ENCODE measurements at regions not wholly inside any gene's neighbourhood (a gene's known extent, or its start where the extent isn't known, plus 50 kb on each side); places are given as distances from the start of the nearest gene placed in this dataset.

DNA sequence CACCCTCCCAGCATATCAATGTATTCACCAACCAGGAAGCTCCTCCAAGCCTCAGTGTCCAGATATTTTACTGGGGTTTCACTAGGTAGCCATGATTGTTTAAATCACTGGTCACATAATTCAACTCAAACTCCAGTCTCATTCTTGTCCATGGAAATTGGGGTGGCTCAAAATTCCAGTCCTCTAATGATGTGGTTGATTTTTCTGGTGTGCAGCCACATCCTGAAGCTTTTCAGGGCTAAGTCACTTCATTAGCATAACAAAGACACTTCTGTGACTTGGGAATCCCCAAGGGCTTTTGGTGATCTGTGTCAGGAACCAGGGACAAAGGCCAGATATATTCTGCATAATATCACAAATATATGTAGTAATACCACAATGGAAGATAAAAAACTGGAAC, 786.9 kb upstream of the IGFBP3 start:
- DNase-seq, result no peak

DNA sequence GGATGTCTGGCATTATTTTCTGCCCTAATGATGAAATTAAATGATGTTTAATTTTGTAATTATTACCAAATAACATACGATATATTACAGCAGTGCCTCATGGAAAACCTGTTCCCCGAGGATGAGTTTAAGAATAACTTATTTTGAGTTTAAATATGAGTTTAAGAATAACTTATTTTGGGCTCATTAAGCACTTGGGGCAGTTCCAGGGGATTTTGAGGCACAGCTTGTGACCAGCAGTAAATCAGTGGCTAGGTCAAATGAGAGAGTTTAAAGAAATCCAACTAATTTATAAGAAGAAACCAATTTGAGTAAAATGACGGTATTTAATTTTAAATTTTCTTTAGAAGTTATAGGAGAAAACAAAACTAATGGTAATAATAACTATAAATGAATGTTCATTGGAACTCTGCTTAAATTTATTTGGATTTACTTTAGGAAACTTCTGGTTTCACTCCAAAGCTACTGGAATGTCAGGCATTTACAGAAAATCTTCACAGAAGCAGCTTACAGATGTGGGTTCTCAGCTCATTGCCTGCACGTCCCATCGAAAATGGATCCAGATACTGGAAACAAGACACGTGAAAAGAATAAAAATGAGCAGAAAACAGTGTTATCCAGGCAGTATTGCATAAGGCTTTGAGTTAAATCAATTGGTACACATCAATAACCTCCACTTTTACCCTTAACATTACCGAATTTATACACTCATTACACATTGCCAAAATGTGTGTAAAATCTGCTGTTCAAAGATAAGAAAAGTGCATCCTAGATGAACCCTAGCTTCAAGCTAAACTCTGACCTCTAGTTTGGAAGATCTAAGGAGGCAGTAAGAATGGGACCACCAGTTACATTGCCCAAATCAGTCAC, 784.5 kb upstream of the IGFBP3 start:
- no peak for DNase-seq

DNA sequence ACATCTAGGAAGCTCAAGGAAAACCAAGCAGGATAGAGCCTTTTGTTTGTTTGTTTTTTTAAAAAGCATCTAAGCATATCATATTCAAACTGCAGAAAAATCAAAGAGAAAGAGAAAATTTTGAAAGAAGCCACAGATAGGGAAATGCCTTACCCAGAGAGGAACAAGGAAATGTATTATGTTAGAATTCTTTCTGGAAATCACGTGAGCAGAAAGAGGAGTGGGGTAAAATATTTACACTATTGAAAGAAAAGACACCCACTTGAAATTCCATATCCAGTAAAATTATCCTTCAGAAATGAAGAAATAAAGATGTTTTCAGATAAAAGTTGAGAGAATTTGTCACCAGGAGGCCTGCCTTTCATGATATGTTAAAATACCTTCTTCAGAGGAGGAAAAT, 775.7 kb upstream of the IGFBP3 start:
- no peak for DNase-seq

DNA sequence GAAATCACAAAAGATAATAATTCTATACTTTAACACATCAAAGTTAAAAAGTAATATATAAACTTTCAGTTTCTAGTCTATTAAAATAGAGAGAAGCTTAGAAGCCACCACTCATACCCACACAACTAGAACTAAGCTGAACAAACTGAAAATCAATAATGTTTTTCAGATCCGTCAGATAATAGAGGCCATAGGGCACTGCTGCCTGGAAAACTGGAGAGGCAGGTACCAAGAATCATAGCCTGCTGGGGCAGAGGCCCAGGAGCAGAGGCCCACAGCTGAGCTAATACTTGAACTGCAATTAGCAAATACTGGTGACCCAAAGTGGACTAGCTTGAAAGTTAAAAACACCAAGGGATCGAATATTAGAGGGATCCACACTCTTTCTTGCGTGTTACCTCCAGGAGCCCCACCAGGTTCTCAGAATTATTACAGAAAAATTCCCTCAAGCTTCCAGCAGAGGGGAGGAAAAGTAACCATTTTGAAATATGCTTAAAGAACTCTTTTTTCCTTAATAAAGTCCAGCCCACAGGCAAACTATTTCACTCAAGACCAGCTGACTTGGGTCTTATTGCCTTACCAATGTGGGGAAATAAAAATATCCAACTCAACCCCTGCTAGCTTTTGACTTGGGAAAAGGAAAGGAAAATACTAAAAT, 774.1 kb upstream of the IGFBP3 start:
- no peak for DNase-seq

DNA sequence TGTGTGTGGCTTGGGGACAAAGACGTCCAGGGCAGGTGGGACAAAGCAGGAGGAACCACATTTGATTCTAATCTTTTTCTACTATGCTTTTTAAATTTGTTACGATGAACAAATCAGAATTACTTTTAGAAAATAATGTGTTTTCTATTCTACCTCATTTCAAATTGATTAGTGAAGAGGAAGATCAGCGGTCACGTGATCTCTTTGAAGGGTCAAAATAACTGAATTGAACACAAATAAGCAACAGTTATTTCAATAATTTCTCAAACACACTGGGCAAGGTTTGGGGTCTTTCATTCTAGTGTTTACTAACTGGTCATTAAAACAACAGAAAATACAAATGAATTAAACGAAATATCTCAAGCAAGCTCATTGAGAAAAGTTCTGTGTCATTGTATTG, 773.0 kb upstream of the IGFBP3 start:
- no peak for DNase-seq

DNA sequence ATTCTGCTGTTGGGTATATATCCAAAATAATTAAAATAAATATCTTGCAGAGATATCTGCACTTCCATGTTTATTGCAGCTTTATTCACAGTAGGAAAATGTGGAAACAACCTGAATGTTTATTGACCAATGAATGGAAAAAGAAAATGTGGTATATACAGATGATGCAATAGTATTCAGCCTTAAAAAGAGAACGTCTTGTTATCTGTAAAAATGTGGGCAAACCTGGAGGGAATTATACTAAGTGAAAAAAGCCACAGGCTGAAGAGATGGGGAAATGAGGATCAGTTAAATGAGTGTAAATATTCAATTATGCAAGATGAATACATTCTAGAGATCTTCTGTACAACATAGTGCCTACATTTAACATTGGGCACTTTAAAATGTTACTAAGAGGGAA, 766.1 kb upstream of the IGFBP3 start:
- DNase-seq, result no peak

DNA sequence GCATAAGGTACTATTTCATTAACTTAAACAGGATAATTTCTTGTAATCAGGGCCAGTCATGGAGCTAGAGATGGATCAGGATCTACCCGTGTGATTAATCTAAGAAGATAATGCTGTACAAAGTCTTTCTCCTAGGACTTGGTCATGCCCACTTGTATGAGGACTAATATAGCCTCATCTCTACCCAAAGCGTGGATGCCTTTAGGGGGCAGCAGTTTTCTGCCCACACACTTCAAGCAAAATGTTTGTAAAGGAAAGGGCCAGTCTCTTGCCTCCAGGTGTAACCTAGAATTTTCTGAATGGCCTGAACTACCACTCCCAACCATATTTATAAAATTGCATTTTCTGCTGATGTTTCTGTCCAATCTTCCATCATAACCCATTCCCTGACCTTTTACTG, 764.0 kb upstream of the IGFBP3 start:
- no peak for DNase-seq

DNA sequence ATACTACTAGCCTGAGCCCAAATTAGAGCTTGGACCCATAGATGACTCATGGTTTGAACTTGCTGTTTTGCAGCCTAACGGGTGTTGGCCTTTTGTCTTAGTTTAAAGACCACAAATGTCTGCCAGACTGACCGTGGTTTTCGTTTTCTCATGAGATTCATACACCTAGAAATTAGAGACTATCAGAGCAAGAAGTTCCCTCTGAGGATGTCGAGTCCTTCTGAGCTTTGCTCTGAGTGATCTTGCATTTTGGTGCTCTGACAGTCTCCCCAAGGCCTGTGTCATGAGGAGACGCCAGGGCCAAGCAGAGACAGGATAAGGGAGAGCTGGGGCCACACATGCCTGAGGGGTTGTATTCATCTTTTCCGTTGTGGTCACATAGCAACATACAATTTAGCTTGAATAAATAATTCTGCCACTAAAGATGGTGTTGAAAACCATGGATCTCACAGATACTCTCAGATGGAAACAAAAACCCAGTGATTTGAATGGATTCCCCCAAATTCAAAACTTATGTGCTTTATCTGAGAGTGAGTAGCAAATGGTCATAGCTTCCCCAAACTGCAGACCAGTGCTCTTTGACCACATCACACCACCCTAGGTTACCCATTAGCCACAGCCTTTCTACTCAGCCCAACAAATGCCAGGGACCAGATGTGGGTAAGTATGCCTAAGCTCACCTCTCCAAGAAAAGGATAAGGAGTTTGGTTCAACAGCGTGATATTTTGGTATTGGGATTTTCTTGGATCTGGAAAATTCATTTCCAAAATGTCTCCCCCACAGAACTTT, 762.0 kb upstream of the IGFBP3 start:
- no peak for DNase-seq

DNA sequence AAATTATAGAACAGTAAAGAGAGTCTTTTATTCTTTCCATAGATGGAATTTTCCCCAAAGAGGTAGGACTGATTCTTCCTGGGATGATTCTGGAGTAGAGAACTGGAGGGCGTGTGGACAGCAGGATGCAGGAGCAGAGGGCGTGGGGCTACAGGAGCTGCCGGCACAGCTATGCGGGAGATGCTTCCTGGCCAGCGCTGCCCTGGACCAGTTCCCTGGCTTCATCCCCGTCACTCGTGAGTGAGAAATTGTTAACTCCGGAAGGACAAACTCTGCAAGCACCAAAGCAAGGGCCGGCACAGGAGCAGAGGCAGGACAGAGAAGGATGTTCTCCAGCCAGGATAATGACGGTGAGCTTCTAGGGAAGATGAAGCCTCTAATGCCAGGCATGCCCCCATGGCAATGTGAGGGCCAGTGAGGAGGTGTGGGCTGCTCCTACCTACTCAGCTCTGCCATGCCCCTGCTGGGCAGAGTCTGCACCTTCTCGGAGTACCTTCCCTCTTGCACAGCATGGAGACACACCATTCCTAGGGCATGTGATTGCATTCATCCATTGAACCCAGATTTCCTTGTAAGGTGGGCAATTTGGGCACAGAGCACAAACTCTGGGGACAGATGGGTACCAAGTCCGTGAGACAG, 760.9 kb upstream of the IGFBP3 start:
- DNase-seq, result no peak

DNA sequence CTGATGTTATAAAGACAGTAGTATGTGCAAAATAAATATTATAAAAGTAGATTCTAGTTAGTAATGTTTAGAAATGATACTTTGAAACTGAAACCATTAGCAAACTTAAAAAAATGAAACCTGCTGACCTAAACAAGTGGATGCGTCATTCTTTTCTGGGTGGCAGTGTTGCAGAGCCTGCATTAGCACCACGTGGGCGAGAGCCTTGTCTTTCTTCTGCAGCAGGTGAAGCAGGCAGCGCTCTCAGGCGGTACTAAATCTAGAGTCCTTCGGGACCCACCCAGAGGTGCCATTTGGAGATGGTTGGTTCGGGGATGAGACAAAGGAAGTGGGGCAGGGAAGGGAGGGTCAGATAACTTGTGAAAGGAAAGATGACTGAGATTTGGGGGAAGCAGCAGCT, 759.1 kb upstream of the IGFBP3 start:
- no peak for DNase-seq

DNA sequence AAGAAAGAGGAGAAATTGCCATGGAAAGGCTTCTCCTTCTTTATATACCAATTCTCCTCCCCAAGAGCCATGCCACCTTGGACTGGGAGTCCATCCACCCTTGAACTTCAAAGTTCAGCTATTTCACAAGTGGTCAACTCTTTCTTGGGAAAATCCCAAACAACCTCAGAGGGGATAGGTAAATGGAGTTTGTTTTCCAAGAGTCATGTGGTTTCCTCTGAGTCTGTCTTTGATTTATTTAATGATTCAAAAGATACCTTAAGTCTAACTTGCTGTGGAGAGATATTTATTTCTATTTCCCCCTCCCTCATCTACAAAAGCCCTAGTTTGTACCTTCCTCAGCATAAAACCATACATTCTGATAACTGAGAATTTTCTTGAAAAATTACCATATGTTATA, 758.6 kb upstream of the IGFBP3 start:
- no peak for DNase-seq

DNA sequence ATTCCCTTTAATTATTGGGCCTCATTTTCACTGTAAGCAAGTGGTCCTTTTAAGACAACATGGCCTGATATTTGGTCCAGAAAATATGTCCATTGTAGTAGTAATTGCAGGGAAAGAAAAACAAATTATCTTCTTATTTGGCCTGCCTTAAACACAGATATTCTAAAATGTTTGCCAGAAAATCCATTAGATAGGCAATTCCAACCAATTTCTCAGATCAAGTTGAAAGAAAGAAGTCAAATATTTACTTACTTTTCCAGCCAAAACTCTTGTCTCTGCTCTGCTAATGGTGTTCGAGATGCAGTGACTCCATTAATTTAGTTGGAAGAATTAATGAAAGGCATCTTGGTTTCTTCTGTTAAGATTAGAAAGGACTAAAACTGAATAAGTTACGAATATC, 757.3 kb upstream of the IGFBP3 start:
- no peak for DNase-seq

DNA sequence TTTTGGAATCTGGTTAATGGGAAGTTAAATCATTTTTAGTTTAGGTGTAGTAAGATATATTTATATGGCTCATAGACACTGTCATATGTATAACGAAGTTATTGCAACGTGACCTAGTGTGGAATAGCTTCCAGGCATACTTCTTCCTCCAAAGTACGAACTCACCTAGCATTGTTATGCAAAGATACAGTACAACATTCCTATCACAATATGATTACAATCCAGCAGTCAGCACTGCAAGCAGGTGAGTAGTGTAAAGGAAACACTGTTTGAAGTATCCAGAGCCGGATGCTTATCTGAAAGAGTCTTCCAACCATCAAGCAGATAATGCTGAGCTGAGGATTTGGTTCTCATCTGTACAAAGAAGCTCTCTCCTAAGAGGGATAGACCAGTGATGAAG, 754.4 kb upstream of the IGFBP3 start:
- DNase-seq, result no peak

DNA sequence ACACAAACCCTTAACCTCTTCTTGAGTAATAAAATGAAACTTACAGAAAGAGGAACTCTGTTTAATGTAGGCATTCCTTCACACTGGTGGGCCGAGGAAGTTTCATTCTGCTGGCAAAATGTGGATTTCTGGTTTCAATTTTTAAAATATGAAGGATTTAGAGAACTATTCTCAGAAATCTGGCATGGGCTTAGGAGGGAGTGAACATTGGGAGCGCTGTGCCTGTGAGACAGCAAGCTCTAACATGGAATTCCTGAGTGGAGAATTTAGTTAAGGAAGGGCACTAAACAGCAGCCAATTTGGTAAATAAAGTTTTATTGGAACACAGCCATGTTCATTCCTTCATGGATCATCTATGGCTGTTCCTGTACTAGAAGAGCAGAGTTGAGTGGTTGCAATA, 751.8 kb upstream of the IGFBP3 start:
- DNase-seq, result no peak

DNA sequence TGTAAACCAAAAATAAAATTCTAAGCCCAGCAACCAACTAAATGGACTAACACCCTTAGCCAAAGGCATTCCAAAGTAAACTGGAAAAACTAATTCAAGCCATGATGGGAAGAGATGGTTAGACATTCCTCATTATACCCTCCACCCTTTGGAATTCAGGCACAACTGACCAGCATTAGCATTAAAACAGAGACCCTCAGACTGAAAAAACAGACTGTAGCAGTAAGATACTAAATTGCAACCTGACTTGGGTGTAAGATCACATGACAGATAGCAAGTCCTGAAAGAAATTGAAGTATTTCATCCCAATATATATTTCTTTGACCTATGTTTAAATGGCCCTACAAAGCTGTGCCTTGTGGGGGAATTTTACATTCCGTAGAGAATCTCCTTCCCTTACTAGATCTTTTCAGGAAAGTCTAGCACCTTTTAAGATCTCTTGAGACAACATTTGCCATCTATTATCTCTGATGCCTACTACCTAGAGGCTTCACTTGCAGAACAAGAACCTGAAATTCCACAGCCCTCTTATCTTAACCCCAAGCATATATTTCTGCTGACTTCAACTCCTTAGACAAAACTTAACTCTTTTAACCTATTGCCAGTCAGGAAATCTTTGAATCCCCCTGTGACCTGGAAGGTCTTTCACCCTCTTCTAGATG, 750.2 kb upstream of the IGFBP3 start:
- no peak for DNase-seq

DNA sequence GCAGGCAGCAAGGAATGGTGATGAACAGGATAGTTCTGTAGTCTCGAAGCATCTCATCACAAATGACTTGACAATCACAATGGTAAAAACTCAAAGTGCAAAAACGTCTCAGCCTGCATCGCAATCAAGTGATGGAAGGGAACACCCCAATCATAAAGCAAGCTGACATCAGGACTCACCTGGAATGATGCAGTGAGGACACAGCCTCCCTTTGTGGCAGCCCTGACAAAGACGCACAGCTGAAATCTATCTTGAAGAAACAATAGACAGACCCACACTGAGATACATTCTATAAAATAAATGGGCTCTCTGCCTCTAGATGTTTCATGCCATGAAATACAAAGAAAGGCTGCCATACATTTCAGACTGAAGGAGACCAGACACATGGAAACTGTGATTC, 748.0 kb upstream of the IGFBP3 start:
- DNase-seq, result no peak

DNA sequence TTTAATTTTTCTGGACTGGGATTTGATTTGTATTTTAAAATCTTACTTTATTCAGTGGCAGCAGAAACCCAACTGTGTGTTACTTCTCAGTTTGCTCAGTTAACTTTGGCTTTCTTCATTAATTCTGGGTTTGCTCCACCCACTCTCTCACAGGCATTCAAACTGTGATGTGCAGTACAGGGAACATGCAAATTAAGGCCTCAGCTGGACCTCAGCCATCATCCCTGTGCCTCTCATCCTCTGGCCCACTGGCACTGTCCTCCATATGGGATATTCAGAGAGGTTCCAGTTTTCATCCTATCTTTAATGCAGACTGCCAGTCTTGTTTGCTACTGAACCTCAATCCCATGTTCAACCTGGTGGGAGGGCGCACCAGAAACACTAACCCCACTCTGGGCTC, 743.4 kb upstream of the IGFBP3 start:
- DNase-seq, result no peak

DNA sequence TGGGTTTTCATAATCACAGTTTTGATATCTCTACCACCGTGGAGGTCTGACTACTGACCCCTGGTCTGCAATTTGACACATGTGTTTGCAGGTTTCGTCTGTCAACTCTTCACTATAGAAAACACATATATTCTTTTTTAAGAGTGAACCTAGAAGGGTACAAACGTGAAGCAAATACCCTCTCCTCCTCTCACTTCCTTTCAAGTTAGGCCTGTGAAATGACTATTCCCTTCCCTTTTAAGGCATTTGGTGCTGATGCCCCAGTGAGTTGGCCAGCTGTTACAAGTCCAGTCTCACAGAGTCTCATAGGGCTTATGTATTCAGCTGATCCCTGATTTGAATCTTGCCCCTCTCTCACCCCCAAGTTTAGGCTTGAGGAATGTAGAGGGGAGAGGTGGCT, 742.0 kb upstream of the IGFBP3 start:
- DNase-seq, result no peak

DNA sequence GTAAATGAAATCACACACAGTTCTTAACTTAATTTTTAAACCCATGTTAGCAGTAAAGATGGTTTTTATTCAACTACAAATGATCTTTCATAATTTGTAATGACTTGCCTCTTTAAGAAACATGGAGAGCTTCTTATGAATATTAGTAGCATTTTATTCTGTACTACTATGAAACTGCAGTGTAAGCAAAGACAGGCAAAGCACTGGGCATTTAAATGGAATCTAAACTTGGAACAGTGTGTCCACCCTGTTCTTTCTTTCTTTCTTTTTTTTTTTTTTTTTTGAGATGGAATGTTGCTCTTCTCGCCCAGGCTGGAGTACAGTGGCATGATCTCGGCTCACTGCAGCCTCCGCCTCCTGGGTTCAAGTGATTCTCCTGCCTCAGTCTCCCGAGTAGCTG, 740.4 kb upstream of the IGFBP3 start:
- no peak for DNase-seq

DNA sequence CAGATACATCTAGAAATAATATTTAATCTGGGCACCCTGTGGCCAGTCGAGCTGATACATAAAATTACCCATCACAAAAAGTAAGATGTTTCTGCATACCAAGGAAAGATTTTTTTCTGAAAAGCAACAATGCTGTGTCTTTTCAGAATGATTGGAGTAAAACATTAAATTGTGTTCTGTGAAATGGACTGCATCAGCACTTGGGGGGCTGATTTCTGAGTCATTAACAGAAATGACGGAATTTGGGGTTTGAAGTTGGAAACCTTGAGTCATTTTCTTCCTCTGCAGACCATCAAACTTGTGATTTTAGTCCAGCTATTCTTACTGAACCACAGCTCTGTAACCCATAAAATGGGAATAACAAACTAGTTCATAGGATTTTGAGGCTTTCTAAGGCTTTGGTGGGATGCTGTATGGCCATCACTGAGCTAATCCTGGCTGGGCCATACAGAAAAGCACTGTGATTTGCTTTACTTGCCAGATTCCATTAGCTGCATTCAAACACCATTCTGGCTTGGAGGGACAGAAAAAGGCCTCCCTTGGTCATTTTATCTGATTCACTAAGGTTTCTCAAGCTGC, 739.4 kb upstream of the IGFBP3 start:
- DNase-seq, result no peak

DNA sequence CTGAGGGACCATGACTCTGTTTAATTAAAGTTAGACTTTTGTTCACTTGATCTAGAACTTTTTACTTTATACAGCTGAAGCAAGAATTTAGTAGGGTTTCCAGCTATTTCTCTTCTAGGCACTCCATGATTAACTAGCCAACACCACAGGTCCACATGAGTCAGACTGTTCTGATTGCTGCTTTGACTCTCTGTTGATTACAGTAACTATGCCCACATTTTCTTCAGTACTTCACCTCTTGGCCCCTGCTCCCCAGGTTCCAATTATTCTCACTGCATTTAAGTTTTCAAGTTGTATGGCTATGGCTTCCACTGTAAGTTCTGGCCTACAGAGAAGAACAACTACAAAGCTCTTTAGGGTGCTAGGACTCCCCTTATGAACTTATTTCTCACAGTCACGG, 737.2 kb upstream of the IGFBP3 start:
- no peak for DNase-seq
